HUES64 (cell line): ENCODE measurements at regions not wholly inside any gene's neighbourhood (a gene's known extent, or its start where the extent isn't known, plus 50 kb on each side); places are given as distances from the start of the nearest gene placed in this dataset.

Experiments used
- H3K27ac ChIP-seq: 2 replicates; pipeline ENCODE4 v1.7.0; 2013; ENCODE audit warnings: low read depth, low read length, inconsistent platforms
- H3K27me3 ChIP-seq: 2 replicates; pipeline ENCODE4 v1.6.1; 2013; ENCODE audit warnings: mild to moderate bottlenecking, low read length; ENCODE audit not compliant: insufficient read depth
- H3K36me3 ChIP-seq: 2 replicates; pipeline ENCODE4 v1.6.1; 2013; ENCODE audit warnings: mild to moderate bottlenecking, low read length; ENCODE audit not compliant: insufficient read depth
- H3K4me1 ChIP-seq: 2 replicates; pipeline ENCODE4 v1.6.1; 2013; ENCODE audit warnings: mild to moderate bottlenecking, low read length, moderate library complexity; ENCODE audit not compliant: insufficient read depth
- H3K4me3 ChIP-seq: 2 replicates; pipeline ENCODE4 v1.5.1; 2013; ENCODE audit warnings: mild to moderate bottlenecking, low read length, moderate library complexity
- H3K9ac ChIP-seq: 2 replicates; pipeline ENCODE4 v1.6.1; 2013; ENCODE audit warnings: mild to moderate bottlenecking, low read depth, low read length
- H3K9me3 ChIP-seq: 2 replicates; pipeline ENCODE4 v1.6.1; 2013; ENCODE audit warnings: low read depth, low read length; ENCODE audit not compliant: insufficient read depth
- WGBS: fragments of 150-250, 120-280 bp; methylation state at CpG from one replicate; pipeline ENCODE4 v1.1.7; 2013; ENCODE audit warnings: missing lambda C conversion rate; 5-methylcytosine and 5-hydroxymethylcytosine counted together

DNA sequence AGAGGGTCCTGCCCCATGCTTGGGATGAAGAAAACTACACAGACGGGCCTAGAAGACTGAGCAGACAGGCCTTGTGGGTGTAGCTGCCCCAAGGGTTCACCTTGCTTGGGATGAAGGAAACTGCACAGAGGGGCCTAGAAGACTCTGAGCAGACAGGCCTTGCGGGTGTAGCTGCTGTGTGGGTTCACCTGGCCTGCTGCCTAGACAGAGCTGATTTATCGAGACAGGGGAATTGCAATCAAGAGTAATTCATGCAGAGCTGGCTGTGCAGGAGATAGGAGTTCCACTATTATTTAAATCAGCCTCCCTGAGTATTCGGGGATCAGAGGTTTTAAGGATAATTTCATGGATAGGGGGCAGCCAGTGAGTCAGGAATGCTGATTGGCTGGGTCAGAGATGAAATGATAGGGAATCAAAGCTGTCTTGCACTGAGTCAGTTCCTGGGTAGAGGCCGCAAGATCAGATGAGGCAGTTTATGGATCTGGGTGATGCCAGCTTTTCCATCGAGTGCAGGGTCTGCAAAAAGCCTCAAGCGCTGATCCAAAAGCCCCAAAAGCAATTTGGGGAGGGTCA is 341.4 kb downstream of the GALR1 start:
- 93% methylated on average over 7 of the region's 7 CpGs for WGBS
- Histone ChIP-seq H3K36me3 (no peaks in the 10 kb centered on the region), H3K4me3 (no peak overlapping the region)

DNA sequence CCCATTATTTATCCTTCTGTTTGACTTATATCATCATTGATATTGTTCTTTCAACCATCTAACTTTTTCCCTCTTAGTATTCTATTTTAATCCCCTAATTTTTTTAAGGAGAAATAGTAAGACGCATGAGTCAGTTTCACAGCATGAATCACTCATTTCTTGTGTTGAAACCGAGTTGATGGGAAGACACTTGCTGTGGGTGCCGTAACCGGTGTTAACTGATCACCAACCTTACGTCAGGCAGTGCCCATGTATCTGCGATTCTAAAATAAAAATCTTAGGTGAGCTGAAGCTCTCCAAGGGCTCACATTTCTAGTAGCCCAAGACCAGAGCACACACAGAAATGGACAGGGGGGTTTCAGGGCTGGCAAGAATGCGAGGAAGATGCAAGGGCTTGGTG is 348.1 kb downstream of the GALR1 start:
- 91% methylated on average over 7 of the region's 7 CpGs for WGBS
- Histone ChIP-seq H3K4me3 (no peak overlapping the region), H3K27me3 (no peaks in the 10 kb centered on the region), H3K27ac (no peak overlapping the region), H3K9me3 (no peaks in the 10 kb centered on the region), H3K36me3 (no peaks in the 10 kb centered on the region), H3K4me1 (no peaks in the 10 kb centered on the region), H3K9ac (no peak overlapping the region)

More for the DNA sequence above, 341.4 kb downstream of the GALR1 start:
- Histone ChIP-seq H3K27me3 (no peaks in the 10 kb centered on the region), H3K9ac (no peak overlapping the region), H3K4me1 (no peaks in the 10 kb centered on the region), H3K27ac (no peak overlapping the region), H3K9me3 (no peaks in the 10 kb centered on the region)

DNA sequence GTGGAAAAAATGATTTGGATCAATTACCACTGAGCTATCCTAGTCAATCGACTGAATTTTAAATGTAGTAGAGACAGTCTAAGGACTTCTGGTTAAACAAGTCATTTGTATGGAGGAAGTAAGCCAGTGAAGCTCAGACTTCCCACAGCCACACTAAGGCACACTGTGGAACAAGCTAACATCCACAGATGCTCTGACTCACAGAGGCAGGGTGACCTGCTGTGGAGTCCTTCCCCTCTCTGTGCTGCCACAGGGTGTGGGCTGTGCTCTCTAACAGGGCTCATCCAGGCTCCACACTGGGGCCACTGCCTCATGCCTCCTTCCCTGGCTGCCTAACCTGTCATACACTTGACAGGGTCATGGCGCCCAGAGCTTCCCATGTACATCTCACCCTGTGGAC is 351.0 kb downstream of the GALR1 start:
- Histone ChIP-seq H3K27me3 (no peaks in the 10 kb centered on the region), H3K4me1 (no peaks in the 10 kb centered on the region), H3K4me3 (no peak overlapping the region), H3K9ac (no peak overlapping the region), H3K9me3 (peaks cover 6% of the 10 kb centered on the region), H3K36me3 (no peaks in the 10 kb centered on the region), H3K27ac (no peak overlapping the region)
- 93% methylated on average over 2 of the region's 2 CpGs for WGBS

DNA sequence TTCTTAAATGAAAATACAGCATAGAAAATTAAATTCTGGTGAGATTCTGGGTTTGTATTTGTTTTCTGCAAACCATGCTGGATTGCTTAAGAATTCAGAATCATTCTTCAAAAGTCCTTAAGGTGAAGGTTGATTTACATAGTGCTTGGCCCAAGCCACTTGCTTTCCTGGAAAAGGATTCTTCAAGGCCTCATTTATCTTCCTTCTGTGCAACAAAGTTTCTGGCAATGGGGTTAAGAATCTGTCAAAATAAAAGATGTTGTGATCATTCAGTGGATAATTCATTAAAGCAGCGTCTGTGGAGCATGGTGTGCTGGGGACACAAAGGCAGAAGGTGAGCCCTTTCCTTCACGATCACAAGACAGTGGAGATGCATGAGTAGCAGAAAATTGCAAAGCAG is 351.9 kb downstream of the GALR1 start:
- Histone ChIP-seq H3K27me3 (no peaks in the 10 kb centered on the region), H3K9me3 (peaks cover 6% of the 10 kb centered on the region), H3K4me3 (no peak overlapping the region), H3K36me3 (no peaks in the 10 kb centered on the region), H3K4me1 (no peaks in the 10 kb centered on the region), H3K27ac (no peak overlapping the region), H3K9ac (no peak overlapping the region)
- 96% methylated on average over 2 of the region's 2 CpGs for WGBS

DNA sequence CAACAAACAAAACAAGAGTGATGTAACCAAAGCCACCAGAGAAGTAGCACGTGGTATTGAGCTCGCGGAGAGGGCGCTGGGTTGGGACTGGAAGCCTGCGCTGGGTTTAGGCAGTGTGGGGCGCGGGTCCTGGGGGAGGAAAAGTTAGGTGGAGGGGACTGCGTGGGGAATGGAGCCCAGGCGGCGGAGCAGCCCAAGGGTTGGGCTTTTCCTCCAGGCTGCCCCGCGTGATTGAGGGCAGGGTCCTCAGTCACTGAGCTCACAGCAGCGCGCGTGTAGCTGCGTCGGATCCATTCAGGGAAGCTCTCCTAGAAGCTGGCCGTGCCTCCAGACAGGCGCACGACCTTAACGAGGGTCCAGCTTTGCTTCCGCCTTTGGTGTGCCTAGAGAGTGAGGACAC is 357.4 kb downstream of the GALR1 start:
- Histone ChIP-seq H3K27ac (no peak overlapping the region), H3K9ac (no peak overlapping the region), H3K9me3 (peaks cover 6% of the 10 kb centered on the region), H3K27me3 (no peaks in the 10 kb centered on the region), H3K36me3 (no peaks in the 10 kb centered on the region), H3K4me3 (no peak overlapping the region), H3K4me1 (no peaks in the 10 kb centered on the region)
- 92% methylated on average over 22 of the region's 22 CpGs for WGBS

DNA sequence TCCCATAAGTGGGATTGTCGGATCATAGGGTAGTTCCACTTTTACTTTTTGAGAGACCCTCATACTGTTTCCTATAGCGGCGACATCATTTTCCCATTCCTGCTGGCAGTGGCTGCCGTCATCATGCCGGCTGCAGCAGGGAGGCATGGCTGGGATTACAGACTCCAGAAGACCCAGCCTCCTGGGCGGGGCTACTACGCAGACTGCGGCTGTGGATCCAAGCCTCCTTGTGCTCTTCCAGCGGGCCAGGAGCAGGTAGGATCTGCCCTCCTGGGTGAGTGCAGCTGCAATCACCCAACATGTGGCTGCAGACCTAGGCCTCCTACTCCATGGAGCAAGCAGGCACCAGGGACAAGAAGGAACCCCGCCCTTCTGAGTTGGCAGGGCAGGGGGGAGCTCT is 359.2 kb downstream of the GALR1 start:
- 89% methylated on average over 10 of the region's 10 CpGs for WGBS
- H3K9ac ChIP-seq = no peak overlapping the region
- H3K9me3 ChIP-seq = peaks cover 6% of the 10 kb centered on the region
- H3K27ac ChIP-seq = no peak overlapping the region
- no peaks in the 10 kb centered on the region for H3K27me3 ChIP-seq
- no peaks in the 10 kb centered on the region for H3K36me3 ChIP-seq
- H3K4me3 ChIP-seq = no peak overlapping the region
- no peaks in the 10 kb centered on the region for H3K4me1 ChIP-seq

DNA sequence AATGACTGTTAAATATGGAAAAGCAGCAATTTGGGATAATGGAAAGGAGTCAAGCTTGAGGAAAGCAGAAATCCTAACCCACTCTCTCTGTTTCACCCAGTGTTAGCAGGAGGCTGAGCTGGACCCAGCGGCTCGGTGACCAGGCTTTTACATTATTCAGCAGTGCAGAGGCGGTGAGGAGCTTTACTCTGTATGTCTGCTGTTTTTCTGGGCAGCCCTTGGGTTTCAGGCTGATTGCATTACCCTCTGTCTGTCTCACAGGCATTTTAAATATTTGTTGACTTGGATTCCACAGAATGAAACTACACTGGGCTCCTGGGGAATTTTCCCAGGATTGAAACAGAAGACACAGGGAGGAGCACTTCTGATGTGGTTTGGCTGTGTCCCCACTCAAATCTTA is 368.0 kb downstream of the GALR1 start:
- Histone ChIP-seq H3K27me3 (no peaks in the 10 kb centered on the region), H3K4me1 (no peaks in the 10 kb centered on the region), H3K36me3 (no peaks in the 10 kb centered on the region), H3K9ac (no peak overlapping the region), H3K4me3 (no peak overlapping the region), H3K27ac (no peak overlapping the region), H3K9me3 (no peaks in the 10 kb centered on the region)
- WGBS = 99% methylated on average over 3 of the region's 3 CpGs

DNA sequence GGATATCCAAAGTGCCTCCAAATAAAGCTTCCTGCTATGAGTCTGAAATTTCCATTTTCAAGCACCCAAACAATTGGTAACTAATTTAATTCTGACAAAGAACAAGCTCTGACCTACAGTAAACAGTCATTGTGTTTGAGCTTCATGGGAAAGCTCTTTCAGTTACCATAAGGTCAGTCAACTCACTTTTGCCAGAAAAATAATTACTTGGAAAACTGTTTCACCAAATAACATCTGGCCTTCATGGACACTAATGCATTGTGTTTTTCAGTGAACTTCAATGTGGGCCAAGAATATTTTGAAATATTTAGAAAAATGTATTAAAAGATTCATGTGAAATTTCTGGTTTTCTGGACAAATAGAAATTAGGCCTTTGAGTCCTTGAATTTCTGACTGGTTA is 369.9 kb downstream of the GALR1 start:
- H3K9me3 ChIP-seq = no peaks in the 10 kb centered on the region
- no peak overlapping the region for H3K27ac ChIP-seq

DNA sequence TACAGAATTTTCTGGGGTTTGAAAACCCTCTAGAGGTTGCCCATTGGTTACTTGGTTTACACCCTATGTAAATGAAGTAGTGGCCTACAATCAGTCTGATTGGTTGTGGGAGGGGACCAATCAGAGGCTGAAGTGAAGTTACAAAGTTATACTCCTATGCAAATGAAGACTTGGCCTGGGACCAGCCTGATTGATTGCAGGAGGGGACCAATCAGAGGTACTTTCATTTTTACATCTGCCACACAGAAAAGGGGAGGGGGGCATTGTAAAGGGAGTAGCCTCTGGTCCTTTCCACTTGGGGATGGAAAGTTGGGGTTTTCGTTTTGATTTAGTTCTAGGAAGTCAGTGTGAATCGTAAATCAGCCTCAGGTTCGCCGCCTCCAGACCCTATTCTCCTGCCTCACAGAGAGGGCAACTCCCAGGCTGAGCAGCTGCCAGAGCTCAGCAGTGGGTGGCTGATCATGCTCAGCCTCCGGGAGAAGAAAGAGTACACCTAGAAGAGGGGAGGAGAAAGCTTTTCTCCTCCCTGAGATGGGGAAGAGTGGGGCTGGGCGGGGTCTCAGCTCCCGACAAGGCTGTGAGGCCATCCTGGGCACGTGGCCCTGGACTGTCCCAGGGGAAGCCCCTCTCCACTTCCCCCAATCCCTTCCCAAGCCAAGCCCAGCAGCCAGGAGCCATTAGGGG is 372.5 kb downstream of the GALR1 start:
- Histone ChIP-seq H3K27ac (no peak overlapping the region), H3K4me3 (no peak overlapping the region), H3K36me3 (no peaks in the 10 kb centered on the region), H3K27me3 (no peaks in the 10 kb centered on the region), H3K9me3 (no peaks in the 10 kb centered on the region), H3K9ac (no peak overlapping the region), H3K4me1 (no peaks in the 10 kb centered on the region)
- 88% methylated on average over 5 of the region's 8 CpGs for WGBS

More for the DNA sequence above, 369.9 kb downstream of the GALR1 start:
- H3K9ac ChIP-seq = no peak overlapping the region
- H3K36me3 ChIP-seq = no peaks in the 10 kb centered on the region
- H3K4me1 ChIP-seq = no peaks in the 10 kb centered on the region
- H3K4me3 ChIP-seq = no peak overlapping the region
- H3K27me3 ChIP-seq = no peaks in the 10 kb centered on the region

DNA sequence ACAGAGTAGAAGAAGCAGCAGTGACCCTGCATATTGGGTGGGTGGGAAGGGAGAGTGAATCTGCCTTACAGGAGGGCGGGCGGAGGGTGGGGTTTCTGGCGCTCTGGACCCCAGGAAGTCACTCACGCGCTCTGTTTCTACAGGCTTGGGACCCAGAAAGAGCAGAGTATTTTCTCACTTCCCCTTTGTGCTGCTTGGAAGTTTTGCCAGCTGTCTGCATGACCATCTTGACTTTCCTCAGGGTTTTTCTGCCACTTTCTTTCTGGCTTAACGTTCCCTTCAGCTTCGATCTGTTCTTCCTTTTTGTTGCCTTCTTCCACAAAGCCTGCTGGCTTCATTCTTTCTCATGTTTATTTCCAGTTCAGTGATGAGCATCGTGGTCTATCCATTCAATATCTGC is 383.1 kb downstream of the GALR1 start:
- WGBS = 88% methylated on average over 8 of the region's 8 CpGs
- H3K4me3 ChIP-seq = no peak overlapping the region
- H3K27ac ChIP-seq = no peak overlapping the region
- no peaks in the 10 kb centered on the region for H3K27me3 ChIP-seq
- H3K4me1 ChIP-seq = no peaks in the 10 kb centered on the region
- H3K9ac ChIP-seq = no peak overlapping the region
- H3K9me3 ChIP-seq = peaks cover 12% of the 10 kb centered on the region
- H3K36me3 ChIP-seq = no peaks in the 10 kb centered on the region

DNA sequence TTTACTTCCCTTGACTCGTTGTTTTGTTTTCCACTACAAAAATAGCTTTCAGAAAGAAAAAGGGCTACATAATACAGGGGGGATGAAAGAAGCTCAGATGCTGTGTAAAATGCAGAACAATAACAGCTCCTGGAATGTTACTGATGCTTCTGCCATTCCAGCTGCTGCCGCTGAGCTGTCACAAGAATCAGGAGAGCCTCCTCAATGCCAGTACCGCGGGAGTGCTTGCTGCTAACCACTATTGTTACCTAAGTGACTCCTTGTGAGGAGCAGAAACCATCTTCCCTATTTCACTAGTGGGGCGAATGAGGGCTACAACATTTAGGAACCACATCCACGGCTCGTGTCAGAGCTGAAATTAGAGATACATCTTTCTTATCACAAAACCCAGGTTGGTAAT is 384.8 kb downstream of the GALR1 start:
- H3K36me3 ChIP-seq = no peaks in the 10 kb centered on the region
- H3K4me1 ChIP-seq = no peaks in the 10 kb centered on the region
- WGBS = 92% methylated on average over 6 of the region's 7 CpGs
- no peak overlapping the region for H3K4me3 ChIP-seq
- H3K27me3 ChIP-seq = no peaks in the 10 kb centered on the region
- H3K27ac ChIP-seq = no peak overlapping the region
- H3K9ac ChIP-seq = no peak overlapping the region
- peaks cover 12% of the 10 kb centered on the region for H3K9me3 ChIP-seq

DNA sequence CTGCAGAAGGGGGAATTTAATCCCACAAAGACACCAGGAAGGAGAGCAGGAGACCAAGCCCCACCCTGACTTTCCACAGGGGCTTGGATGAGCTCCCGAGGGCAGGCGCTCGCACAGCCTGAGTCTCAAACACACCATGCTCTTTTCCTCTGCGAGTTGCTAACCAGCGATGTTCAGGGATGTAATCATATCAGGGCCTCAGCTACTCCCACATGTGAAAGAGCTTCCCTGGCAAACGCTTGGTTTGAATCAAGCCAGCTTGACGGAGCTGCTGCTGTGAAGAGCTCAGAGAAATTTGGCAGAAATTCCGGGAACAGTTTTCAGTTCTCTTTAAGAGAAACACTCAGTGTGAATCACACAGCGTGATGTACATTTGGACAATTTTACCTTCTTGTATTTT is 385.8 kb downstream of the GALR1 start:
- H3K36me3 ChIP-seq = no peaks in the 10 kb centered on the region
- WGBS = 92% methylated on average over 9 of the region's 9 CpGs
- H3K9ac ChIP-seq = no peak overlapping the region
- no peak overlapping the region for H3K27ac ChIP-seq
- no peak overlapping the region for H3K4me3 ChIP-seq
- H3K27me3 ChIP-seq = no peaks in the 10 kb centered on the region
- peaks cover 12% of the 10 kb centered on the region for H3K9me3 ChIP-seq
- H3K4me1 ChIP-seq = no peaks in the 10 kb centered on the region
